ENCODE measurements at regions not wholly inside any gene's neighbourhood (a gene's known extent, or its start where the extent isn't known, plus 50 kb on each side); places are given as distances from the start of the nearest gene placed in this dataset.

DNA sequence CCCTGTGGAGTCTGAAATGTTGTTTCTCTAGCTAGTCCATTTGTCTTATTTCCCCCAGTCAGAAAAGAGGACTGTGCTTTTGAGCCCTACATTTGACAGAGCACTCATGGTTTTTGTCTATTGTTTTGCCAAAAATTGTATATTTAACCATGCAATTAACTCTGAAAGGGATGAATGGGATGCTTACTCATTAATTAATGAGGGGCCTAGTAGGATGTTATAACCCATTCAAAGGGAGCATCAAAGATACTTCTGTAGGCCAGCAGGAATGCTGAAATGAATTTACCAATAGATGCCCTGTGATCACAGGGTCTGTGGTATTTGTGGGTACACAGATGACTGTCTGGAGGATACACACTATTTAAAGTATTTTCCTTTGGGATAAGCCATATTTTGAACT lies 147.7 kb downstream of the FCRL5 start:
- no peak for TF ChIP-seq POLR2A (IDR thresholded peaks at IDR 0.05)
- TF ChIP-seq, protein P1, sequence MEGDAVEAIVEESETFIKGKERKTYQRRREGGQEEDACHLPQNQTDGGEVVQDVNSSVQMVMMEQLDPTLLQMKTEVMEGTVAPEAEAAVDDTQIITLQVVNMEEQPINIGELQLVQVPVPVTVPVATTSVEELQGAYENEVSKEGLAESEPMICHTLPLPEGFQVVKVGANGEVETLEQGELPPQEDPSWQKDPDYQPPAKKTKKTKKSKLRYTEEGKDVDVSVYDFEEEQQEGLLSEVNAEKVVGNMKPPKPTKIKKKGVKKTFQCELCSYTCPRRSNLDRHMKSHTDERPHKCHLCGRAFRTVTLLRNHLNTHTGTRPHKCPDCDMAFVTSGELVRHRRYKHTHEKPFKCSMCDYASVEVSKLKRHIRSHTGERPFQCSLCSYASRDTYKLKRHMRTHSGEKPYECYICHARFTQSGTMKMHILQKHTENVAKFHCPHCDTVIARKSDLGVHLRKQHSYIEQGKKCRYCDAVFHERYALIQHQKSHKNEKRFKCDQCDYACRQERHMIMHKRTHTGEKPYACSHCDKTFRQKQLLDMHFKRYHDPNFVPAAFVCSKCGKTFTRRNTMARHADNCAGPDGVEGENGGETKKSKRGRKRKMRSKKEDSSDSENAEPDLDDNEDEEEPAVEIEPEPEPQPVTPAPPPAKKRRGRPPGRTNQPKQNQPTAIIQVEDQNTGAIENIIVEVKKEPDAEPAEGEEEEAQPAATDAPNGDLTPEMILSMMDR (IDR thresholded peaks at IDR 0.05), result no peak
- TF ChIP-seq EP300 (IDR thresholded peaks at IDR 0.05), result no peak

Data from upper lobe of left lung (tissue), 4 donors.